GM06990 (cell line): ENCODE measurements at regions not wholly inside any gene's neighbourhood (a gene's known extent, or its start where the extent isn't known, plus 50 kb on each side); places are given as distances from the start of the nearest gene placed in this dataset.

Source experiments
- DNase-seq: peaks from one replicate; pipeline ENCODE4 v3.0.0-alpha.2; 2011; ENCODE audit not compliant: insufficient read length; ENCODE audit errors: extremely low read depth
- H3K27me3 ChIP-seq: replicated peaks from 2 replicates; pipeline ENCODE4 v1.6.0; 2011; ENCODE audit warnings: low read length; ENCODE audit not compliant: control insufficient read depth, insufficient read depth
- H3K36me3 ChIP-seq: 2 replicates; pipeline ENCODE4 v1.5.1; 2011; ENCODE audit warnings: low read length; ENCODE audit not compliant: control insufficient read depth, insufficient read depth
- H3K4me3 ChIP-seq: replicated peaks from 2 replicates; pipeline ENCODE4 v1.5.1; 2011; ENCODE audit warnings: low read depth, mild to moderate bottlenecking, control low read depth, low read length
- CTCF ChIP-seq: IDR thresholded peaks from 2 replicates; pipeline ENCODE4 v1.5.1; 2011; ENCODE audit warnings: low read length, control low read depth, mild to moderate bottlenecking, inconsistent platforms; ENCODE audit not compliant: insufficient read depth, poor library complexity, severe bottlenecking

- TF ChIP-seq CTCF = no peak
- no peaks in the 10 kb centered on the region for H3K36me3 ChIP-seq
- H3K4me3 ChIP-seq = no peak overlapping the region
- no peaks in the 10 kb centered on the region; the same call in none of the 2 replicates for H3K27me3 ChIP-seq
- no peak for DNase-seq
Measured at GRCh38 chr14:96633096-96633495, 130.9 kb downstream of the PAPOLA start.

- TF ChIP-seq CTCF = no peak
- no peak for DNase-seq
- H3K27me3 ChIP-seq = no peaks in the 10 kb centered on the region; the same call in 1 of the 2 replicates
- no peak overlapping the region for H3K4me3 ChIP-seq
- H3K36me3 ChIP-seq = no peaks in the 10 kb centered on the region
Measured at GRCh38 chr14:96634481-96634880, 132.3 kb downstream of the PAPOLA start.

- no peak for DNase-seq
- Histone ChIP-seq H3K36me3 (no peaks in the 10 kb centered on the region), H3K27me3 (no peaks in the 10 kb centered on the region; the same call in 1 of the 2 replicates), H3K4me3 (no peak overlapping the region)
- TF ChIP-seq CTCF = no peak
Measured at GRCh38 chr14:96634896-96635295, 132.7 kb downstream of the PAPOLA start.

- no peak for DNase-seq
- TF ChIP-seq CTCF = no peak
- Histone ChIP-seq H3K36me3 (no peaks in the 10 kb centered on the region), H3K27me3 (no peaks in the 10 kb centered on the region; the same call in 1 of the 2 replicates), H3K4me3 (no peak overlapping the region)
Measured at GRCh38 chr14:96635850-96636249, 133.7 kb downstream of the PAPOLA start.

GRCh38 chr14:96637521-96637920, 135.3 kb downstream of the PAPOLA start:
- Histone ChIP-seq H3K27me3 (no peaks in the 10 kb centered on the region; the same call in 1 of the 2 replicates), H3K4me3 (no peak overlapping the region), H3K36me3 (no peaks in the 10 kb centered on the region)
- no peak for DNase-seq
- no peak for TF ChIP-seq CTCF
